ENCODE measurements at regions not wholly inside any gene's neighbourhood (a gene's known extent, or its start where the extent isn't known, plus 50 kb on each side); places are given as distances from the start of the nearest gene placed in this dataset.

DNA sequence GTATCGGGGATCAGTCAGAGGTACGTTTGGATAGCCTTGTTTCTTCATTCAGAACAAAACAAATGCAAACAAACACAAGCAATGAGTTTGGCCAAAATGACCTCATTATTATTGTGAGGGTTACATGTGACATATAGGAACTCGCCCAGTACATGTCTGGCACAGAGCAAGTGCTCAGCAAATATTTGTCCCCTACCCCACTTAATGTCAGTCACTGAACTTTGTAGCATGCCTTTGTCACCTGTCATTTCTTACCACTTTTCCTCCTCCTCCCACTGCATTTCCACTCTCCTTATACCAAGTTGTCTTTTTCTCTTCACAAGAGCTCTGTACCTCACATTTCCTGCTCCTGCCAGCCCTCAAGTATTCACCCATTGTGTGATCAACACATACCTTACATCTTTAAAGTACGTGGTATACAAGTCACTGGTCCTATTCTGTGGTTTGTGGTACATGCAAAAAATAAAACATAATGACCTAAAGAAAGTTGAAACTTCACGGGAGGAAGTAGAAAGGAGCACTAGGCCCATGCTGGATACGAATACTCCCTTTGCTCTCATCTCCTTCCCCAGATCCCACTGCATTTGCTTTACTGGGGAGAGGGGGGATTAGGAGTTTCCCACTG lies 236.0 kb downstream of the INHBA start:
- TF ChIP-seq, protein P1, sequence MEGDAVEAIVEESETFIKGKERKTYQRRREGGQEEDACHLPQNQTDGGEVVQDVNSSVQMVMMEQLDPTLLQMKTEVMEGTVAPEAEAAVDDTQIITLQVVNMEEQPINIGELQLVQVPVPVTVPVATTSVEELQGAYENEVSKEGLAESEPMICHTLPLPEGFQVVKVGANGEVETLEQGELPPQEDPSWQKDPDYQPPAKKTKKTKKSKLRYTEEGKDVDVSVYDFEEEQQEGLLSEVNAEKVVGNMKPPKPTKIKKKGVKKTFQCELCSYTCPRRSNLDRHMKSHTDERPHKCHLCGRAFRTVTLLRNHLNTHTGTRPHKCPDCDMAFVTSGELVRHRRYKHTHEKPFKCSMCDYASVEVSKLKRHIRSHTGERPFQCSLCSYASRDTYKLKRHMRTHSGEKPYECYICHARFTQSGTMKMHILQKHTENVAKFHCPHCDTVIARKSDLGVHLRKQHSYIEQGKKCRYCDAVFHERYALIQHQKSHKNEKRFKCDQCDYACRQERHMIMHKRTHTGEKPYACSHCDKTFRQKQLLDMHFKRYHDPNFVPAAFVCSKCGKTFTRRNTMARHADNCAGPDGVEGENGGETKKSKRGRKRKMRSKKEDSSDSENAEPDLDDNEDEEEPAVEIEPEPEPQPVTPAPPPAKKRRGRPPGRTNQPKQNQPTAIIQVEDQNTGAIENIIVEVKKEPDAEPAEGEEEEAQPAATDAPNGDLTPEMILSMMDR (IDR thresholded peaks at IDR 0.05; ENCODE audit: low read depth, low read length), result no peak
- TF ChIP-seq MYC (IDR thresholded peaks at IDR 0.05; ENCODE audit: low read depth, low read length), result no peak
